T-cell (primary cell): ENCODE measurements at regions not wholly inside any gene's neighbourhood (a gene's known extent, or its start where the extent isn't known, plus 50 kb on each side); places are given as distances from the start of the nearest gene placed in this dataset.

Experiments
- ATAC-seq, 4 experiments: fragments of 200-7000 bp in 3 of 4; fragments of 150-1000 bp in 1 of 4; cut with Tn5 transposase; replicated peaks in 1 of 4; 1 replicate in 3 of 4; 2 replicates in 1 of 4; pipeline ENCODE4 v1.10.0; 2021; ENCODE audit warnings: moderate library complexity in 3 of 4, mild to moderate bottlenecking in 2 of 4, moderate number of reproducible peaks in 1 of 4
- CTCF ChIA-PET, 2 donors: fragments of 300-600 bp; sonication (Branson Sonifier 250); formaldehyde crosslinking; loops; one replicate each; lab custom pipeline; 2022; ENCODE audit warnings: antibody characterized with exemption in 2 of 2; lab: Charles Lee
- POLR2A ChIA-PET, 2 donors: fragments of 300-600 bp; sonication (Branson Sonifier 250); formaldehyde crosslinking; loops; one replicate each; lab custom pipeline; 2022; ENCODE audit warnings: antibody characterized with exemption in 2 of 2; lab: Charles Lee
- DNase-seq, 35 experiments: peaks; one replicate each; pipeline versions ENCODE4 v3.0.0 to v3.0.0-alpha.2; 2013 to 2023
- H3K27ac ChIP-seq: one replicate; pipeline ENCODE4 v1.5.1; 2013; ENCODE audit warnings: low read length
- H3K27me3 ChIP-seq, 2 experiments: replicated peaks in 1 of 2; 1 replicate in 1 of 2; 2 replicates in 1 of 2; pipeline versions ENCODE4 v1.6.1 to v1.7.0; 2013; ENCODE audit warnings: low read length in 1 of 2, mixed read lengths in 1 of 2; ENCODE audit not compliant: control insufficient read depth in 2 of 2, insufficient read depth in 2 of 2; ENCODE audit errors: extremely low read depth in 1 of 2
- H3K36me3 ChIP-seq, 2 donors: 1 replicate in 1 of 2; 2 replicates in 1 of 2; pipeline versions ENCODE4 v1.6.1 to v1.7.0; 2013; ENCODE audit warnings: low read length in 1 of 2; ENCODE audit not compliant: control insufficient read depth in 2 of 2, insufficient read depth in 1 of 2; ENCODE audit errors: extremely low read depth in 1 of 2
- H3K4me1 ChIP-seq, 2 experiments: 1 replicate in 1 of 2; 2 replicates in 1 of 2; pipeline versions ENCODE4 v1.6.1 to v1.7.0; 2013; ENCODE audit warnings: low read length in 2 of 2, mixed read lengths in 1 of 2; ENCODE audit not compliant: insufficient read depth in 2 of 2, control insufficient read depth in 1 of 2; ENCODE audit errors: extremely low read depth in 1 of 2
- H3K4me3 ChIP-seq, 2 donors: 1 replicate in 1 of 2; 2 replicates in 1 of 2; pipeline versions ENCODE4 v1.5.1 to v1.7.0; 2013; ENCODE audit warnings: mild to moderate bottlenecking in 2 of 2, low read length in 1 of 2, moderate library complexity in 1 of 2; ENCODE audit not compliant: control insufficient read depth in 1 of 2; ENCODE audit errors: extremely low read depth in 1 of 2
- H3K9me3 ChIP-seq: 2 replicates; pipeline ENCODE4 v1.7.0; 2013
- H3K27ac Mint-ChIP-seq, 2 donors: one replicate each; pipeline ENCODE4 v1.8.0; 2020 to 2021; ENCODE audit warnings: mild to moderate bottlenecking in 2 of 2, mixed read lengths in 2 of 2
- H3K27me3 Mint-ChIP-seq, 2 donors: one replicate each; pipeline ENCODE4 v1.8.0; 2021 to 2022; ENCODE audit warnings: mixed read lengths in 2 of 2
- H3K36me3 Mint-ChIP-seq: one replicate; pipeline ENCODE4 v1.8.0; 2021; ENCODE audit warnings: mixed read lengths
- H3K4me1 Mint-ChIP-seq, 3 donors: one replicate each; pipeline ENCODE4 v1.8.0; 2020 to 2022; ENCODE audit warnings: mixed read lengths in 3 of 3, mild to moderate bottlenecking in 1 of 3
- H3K4me3 Mint-ChIP-seq, 3 donors: one replicate each; pipeline ENCODE4 v1.8.0; 2020 to 2022; ENCODE audit warnings: mild to moderate bottlenecking in 3 of 3, mixed read lengths in 3 of 3, moderate library complexity in 3 of 3
- H3K9me3 Mint-ChIP-seq, 3 donors: one replicate each; pipeline ENCODE4 v1.8.0; 2020 to 2022; ENCODE audit warnings: mixed read lengths in 3 of 3
- WGBS: methylation state at CpG from one replicate; pipeline ENCODE4 v1.1.5; 2013; ENCODE audit warnings: missing lambda C conversion rate; ENCODE audit not compliant: insufficient coverage; 5-methylcytosine and 5-hydroxymethylcytosine counted together

GRCh38 chr18:71665131-71665530 lies 879.0 kb downstream of the CBLN2 start:
- Mint-ChIP-seq H3K27me3 (no peaks in the 10 kb centered on the region), H3K27ac (no peak overlapping the region), H3K9me3 (peaks cover 0 to 13% (median 2%) of the 10 kb centered on the region in 3 donors), H3K36me3 (no peaks in the 10 kb centered on the region), H3K4me1 (no peaks in the 10 kb centered on the region), H3K4me3 (no peak overlapping the region)
- no peak overlapping the region for H3K27ac ChIP-seq
- H3K9me3 ChIP-seq: no peaks in the 10 kb centered on the region
- ATAC-seq (no peak), DNase-seq (no peak)
- H3K4me3 ChIP-seq: no peak overlapping the region
- POLR2A ChIA-PET: no interaction called here
- H3K36me3 ChIP-seq: no peaks in the 10 kb centered on the region
- H3K4me1 ChIP-seq: no peaks in the 10 kb centered on the region
- CTCF ChIA-PET: no interaction called here
- no peaks in the 10 kb centered on the region for H3K27me3 ChIP-seq

- H3K27me3 Mint-ChIP-seq: no peaks in the 10 kb centered on the region
- Histone ChIP-seq H3K4me3 (no peak overlapping the region), H3K36me3 (no peaks in the 10 kb centered on the region), H3K27ac (no peak overlapping the region), H3K9me3 (no peaks in the 10 kb centered on the region), H3K4me1 (no peaks in the 10 kb centered on the region), H3K27me3 (no peaks in the 10 kb centered on the region)
- H3K4me3 Mint-ChIP-seq: no peak overlapping the region
- CTCF ChIA-PET: no interaction called here
- no peaks in the 10 kb centered on the region for H3K36me3 Mint-ChIP-seq
- POLR2A ChIA-PET: interaction anchor here in 1 of 2 donors (0.6 kb wide), 1 partner anchor 284 kb away, joined by 4 read pairs; no protein-coding TSS in a partner anchor
- H3K9me3 Mint-ChIP-seq: peaks cover 0 to 4% (median 0%) of the 10 kb centered on the region in 3 donors
- ATAC-seq (no peak), DNase-seq (no peak)
- peaks cover 0 to under 1% (median 0%) of the 10 kb centered on the region in 3 donors for H3K4me1 Mint-ChIP-seq
- no peak overlapping the region for H3K27ac Mint-ChIP-seq
- WGBS: 95% methylated on average over 8 of the region's 12 CpGs
Measured at GRCh38 chr18:71643822-71644221, 900.3 kb downstream of the CBLN2 start.

GRCh38 chr18:71630696-71631095 lies 913.4 kb downstream of the CBLN2 start:
- Mint-ChIP-seq H3K9me3 (no peaks in the 10 kb centered on the region), H3K27me3 (no peaks in the 10 kb centered on the region), H3K4me1 (no peaks in the 10 kb centered on the region), H3K27ac (no peak overlapping the region), H3K4me3 (no peak overlapping the region), H3K36me3 (no peaks in the 10 kb centered on the region)
- H3K4me1 ChIP-seq: no peaks in the 10 kb centered on the region
- no peak overlapping the region for H3K4me3 ChIP-seq
- no peak overlapping the region for H3K27ac ChIP-seq
- ATAC-seq (no peak), DNase-seq (no peak)
- H3K9me3 ChIP-seq: no peaks in the 10 kb centered on the region
- 95% methylated on average over 2 of the region's 3 CpGs for WGBS
- ChIA-PET POLR2A (no interaction called here), CTCF (no interaction called here)
- no peaks in the 10 kb centered on the region for H3K36me3 ChIP-seq
- no peaks in the 10 kb centered on the region for H3K27me3 ChIP-seq

GRCh38 chr18:71625556-71626090 lies 918.5 kb downstream of the CBLN2 start:
- Mint-ChIP-seq H3K9me3 (no peaks in the 10 kb centered on the region), H3K27ac (no peak overlapping the region), H3K36me3 (no peaks in the 10 kb centered on the region), H3K4me3 (no peak overlapping the region), H3K27me3 (peaks cover 0 to 1% of the 10 kb centered on the region in 2 donors), H3K4me1 (no peaks in the 10 kb centered on the region)
- DNase-seq (no peak), ATAC-seq (no peak)
- WGBS: no CpG with 5 or more reads among the region's 1 CpG
- no peak overlapping the region for H3K4me3 ChIP-seq
- POLR2A ChIA-PET: no interaction called here
- H3K27ac ChIP-seq: no peak overlapping the region
- H3K9me3 ChIP-seq: no peaks in the 10 kb centered on the region
- CTCF ChIA-PET: no interaction called here
- H3K36me3 ChIP-seq: no peaks in the 10 kb centered on the region
- H3K4me1 ChIP-seq: no peaks in the 10 kb centered on the region
- no peaks in the 10 kb centered on the region for H3K27me3 ChIP-seq

- Mint-ChIP-seq H3K27me3 (no peaks in the 10 kb centered on the region), H3K27ac (no peak overlapping the region), H3K4me3 (no peak overlapping the region), H3K36me3 (no peaks in the 10 kb centered on the region), H3K9me3 (no peaks in the 10 kb centered on the region), H3K4me1 (no peaks in the 10 kb centered on the region)
- Histone ChIP-seq H3K27me3 (no peaks in the 10 kb centered on the region), H3K4me3 (no peak overlapping the region), H3K36me3 (no peaks in the 10 kb centered on the region), H3K9me3 (no peaks in the 10 kb centered on the region), H3K27ac (no peak overlapping the region), H3K4me1 (no peaks in the 10 kb centered on the region)
- no CpG with 5 or more reads among the region's 1 CpG for WGBS
- ATAC-seq (no peak), DNase-seq (no peak)
- POLR2A ChIA-PET: no interaction called here
- CTCF ChIA-PET: no interaction called here
Measured at GRCh38 chr18:71598374-71598773, 945.8 kb downstream of the CBLN2 start.

- Histone ChIP-seq H3K9me3 (no peaks in the 10 kb centered on the region), H3K27me3 (no peaks in the 10 kb centered on the region), H3K27ac (no peak overlapping the region), H3K4me3 (no peak overlapping the region), H3K4me1 (no peaks in the 10 kb centered on the region), H3K36me3 (no peaks in the 10 kb centered on the region)
- WGBS: no CpG with 5 or more reads among the region's 1 CpG
- no peak overlapping the region for H3K4me3 Mint-ChIP-seq
- ChIA-PET CTCF (no interaction called here), POLR2A (no interaction called here)
- H3K27me3 Mint-ChIP-seq: no peaks in the 10 kb centered on the region
- no peaks in the 10 kb centered on the region for H3K4me1 Mint-ChIP-seq
- no peak overlapping the region for H3K27ac Mint-ChIP-seq
- no peaks in the 10 kb centered on the region for H3K9me3 Mint-ChIP-seq
- DNase-seq: no peak
- no peaks in the 10 kb centered on the region for H3K36me3 Mint-ChIP-seq
- no peak for ATAC-seq
Measured at GRCh38 chr18:71597219-71597618, 946.9 kb downstream of the CBLN2 start.

GRCh38 chr18:71583252-71583651 lies 960.9 kb downstream of the CBLN2 start:
- DNase-seq: no peak
- no peaks in the 10 kb centered on the region for H3K36me3 ChIP-seq
- Mint-ChIP-seq H3K36me3 (no peaks in the 10 kb centered on the region), H3K4me1 (no peaks in the 10 kb centered on the region), H3K27ac (no peak overlapping the region), H3K27me3 (no peaks in the 10 kb centered on the region), H3K9me3 (peaks cover 0 to 6% (median under 1%) of the 10 kb centered on the region in 3 donors), H3K4me3 (no peak overlapping the region)
- POLR2A ChIA-PET: no interaction called here
- no peak for ATAC-seq
- H3K9me3 ChIP-seq: peaks cover 5% of the 10 kb centered on the region
- CTCF ChIA-PET: no interaction called here
- no peaks in the 10 kb centered on the region for H3K27me3 ChIP-seq
- H3K4me3 ChIP-seq: no peak overlapping the region
- H3K4me1 ChIP-seq: no peaks in the 10 kb centered on the region
- no peak overlapping the region for H3K27ac ChIP-seq
- WGBS: 92% methylated on average over 2 of the region's 4 CpGs
